AG09319 (cell line): ENCODE measurements at regions not wholly inside any gene's neighbourhood (a gene's known extent, or its start where the extent isn't known, plus 50 kb on each side); places are given as distances from the start of the nearest gene placed in this dataset.

Experiments
- DNase-seq: peaks from one replicate; pipeline ENCODE4 v3.0.0-alpha.2; 2010; ENCODE audit warnings: low read depth; ENCODE audit errors: extremely low read depth
- TF ChIP-seq, protein P1 (sequence below): IDR thresholded peaks from 2 replicates; pipeline ENCODE4 v1.5.1; 2011; ENCODE audit warnings: low read depth, mild to moderate bottlenecking, inconsistent platforms, low read length, moderate library complexity

DNA sequence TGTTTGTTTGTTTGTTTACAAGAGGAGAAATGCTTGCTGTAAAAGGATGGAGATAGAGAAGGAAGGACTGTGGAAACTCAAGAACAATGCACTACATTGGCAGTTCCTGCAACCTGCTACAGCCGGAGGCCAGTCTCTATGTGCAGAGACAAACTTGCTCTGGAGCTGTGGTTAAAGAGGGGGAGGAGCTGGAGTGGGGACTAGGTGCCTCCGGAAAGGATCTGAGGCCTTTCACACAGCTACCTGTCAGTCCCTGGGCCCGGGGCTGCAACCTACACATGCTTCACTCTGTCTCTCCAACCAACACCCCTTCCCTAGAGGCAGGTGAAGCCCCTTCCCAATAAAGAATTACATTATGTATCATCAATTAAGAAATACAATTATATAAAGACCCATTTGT, 1234.0 kb upstream of the ZEB2 start:
- DNase-seq = no peak
- TF ChIP-seq, protein P1, sequence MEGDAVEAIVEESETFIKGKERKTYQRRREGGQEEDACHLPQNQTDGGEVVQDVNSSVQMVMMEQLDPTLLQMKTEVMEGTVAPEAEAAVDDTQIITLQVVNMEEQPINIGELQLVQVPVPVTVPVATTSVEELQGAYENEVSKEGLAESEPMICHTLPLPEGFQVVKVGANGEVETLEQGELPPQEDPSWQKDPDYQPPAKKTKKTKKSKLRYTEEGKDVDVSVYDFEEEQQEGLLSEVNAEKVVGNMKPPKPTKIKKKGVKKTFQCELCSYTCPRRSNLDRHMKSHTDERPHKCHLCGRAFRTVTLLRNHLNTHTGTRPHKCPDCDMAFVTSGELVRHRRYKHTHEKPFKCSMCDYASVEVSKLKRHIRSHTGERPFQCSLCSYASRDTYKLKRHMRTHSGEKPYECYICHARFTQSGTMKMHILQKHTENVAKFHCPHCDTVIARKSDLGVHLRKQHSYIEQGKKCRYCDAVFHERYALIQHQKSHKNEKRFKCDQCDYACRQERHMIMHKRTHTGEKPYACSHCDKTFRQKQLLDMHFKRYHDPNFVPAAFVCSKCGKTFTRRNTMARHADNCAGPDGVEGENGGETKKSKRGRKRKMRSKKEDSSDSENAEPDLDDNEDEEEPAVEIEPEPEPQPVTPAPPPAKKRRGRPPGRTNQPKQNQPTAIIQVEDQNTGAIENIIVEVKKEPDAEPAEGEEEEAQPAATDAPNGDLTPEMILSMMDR = no peak

DNA sequence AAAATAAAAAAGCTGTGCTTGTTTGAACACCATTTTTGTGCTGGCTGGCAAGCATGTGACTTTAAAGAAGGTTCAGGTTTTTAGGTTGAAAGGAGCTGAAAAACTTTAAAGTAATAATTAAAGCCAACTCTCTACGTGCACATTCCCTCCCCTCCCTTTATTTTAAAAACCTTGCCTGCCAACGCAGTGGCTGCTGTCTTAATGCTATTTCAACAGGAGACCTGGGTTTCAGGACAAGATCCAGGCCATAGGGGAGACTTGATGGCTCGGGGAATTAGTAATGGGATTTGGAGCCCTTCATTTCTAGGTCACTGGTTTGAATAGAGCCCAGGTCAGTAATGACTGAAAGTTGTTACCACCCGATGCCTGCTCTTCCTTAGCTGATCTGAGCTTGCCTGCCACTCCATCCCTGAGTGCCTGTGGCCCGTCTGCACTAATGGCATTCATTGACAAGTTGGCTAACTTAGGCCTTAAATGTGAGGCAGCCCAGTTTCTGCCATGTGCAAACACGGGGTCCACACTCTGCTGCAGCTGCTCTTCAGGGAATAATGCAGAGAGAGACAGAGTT, 1233.2 kb upstream of the ZEB2 start:
- no peak for DNase-seq
- TF ChIP-seq, protein P1 = no peak

DNA sequence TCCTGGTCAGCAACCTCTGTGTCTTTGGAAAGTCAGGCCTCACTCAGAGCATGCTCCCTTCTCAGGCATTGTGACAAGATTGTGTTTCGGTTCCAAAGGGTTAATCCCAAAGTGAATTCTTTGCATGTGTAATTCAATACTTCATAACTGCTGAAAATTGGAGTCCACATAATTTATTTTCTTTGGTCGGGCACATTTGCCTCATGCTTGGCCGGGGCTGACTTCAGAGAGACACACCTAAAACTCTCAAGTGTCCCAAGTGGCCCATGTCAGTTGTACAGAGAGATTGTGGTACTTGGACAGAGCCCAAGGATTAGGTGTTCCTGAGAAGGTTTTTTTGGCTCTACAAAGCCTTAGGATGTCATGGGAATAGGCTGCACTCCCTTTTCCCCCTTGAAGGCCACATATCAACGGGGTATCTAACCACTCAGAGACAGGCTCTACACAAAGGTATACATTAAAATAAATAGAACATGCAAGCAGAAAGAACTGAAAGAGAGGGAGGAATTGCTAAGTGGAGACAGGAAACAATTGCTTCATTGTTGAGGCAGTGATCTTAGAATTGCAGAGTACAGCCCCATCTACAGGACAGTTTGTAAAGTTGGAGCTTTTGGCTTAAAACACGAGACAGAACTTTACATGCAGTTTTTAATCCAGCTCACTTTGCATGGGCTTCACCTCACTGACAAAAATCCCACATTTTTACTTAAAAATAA, 1232.3 kb upstream of the ZEB2 start:
- TF ChIP-seq, protein P1 = peak; percentile 72
- peak; percentile 68 for DNase-seq

DNA sequence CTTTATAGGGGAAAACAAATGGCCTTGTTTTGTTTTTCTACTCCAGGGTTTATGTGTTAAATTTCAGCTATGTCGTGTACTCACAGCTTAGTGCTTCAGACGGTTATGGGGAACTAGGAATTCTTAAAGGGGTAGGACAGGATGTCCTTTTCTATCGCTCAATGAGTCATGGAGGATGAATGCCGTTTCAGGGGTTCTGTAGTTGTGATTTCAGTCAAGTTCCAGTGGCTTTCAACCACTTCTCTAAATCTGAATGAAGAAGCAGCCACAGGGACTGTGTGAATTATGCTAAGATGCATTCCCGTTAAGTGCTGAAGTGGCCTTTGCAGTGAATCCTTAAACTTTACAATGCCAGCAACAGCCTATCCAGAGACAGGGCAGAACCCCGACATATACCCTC, 1231.7 kb upstream of the ZEB2 start:
- DNase-seq = no peak
- TF ChIP-seq, protein P1 = no peak

DNA sequence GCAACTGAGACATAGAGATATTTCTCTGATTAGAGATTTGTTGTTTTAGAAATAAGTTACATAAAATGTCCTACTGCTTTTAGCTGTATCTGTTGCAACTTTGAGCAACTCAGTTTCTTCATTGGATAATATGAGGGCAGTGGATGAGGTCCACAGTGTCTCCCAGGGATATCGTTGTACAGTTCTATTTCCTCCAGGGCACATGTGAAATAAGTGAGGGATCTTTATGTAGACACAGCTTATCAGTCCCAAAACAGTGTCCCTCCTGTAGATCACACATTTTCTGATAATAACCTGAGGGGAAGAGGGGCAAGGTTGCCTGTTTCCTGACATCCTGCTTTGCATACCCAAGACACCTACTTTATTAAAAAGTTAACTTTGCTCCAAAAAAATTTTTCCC, 1231.2 kb upstream of the ZEB2 start:
- TF ChIP-seq, protein P1 = no peak
- no peak for DNase-seq

DNA sequence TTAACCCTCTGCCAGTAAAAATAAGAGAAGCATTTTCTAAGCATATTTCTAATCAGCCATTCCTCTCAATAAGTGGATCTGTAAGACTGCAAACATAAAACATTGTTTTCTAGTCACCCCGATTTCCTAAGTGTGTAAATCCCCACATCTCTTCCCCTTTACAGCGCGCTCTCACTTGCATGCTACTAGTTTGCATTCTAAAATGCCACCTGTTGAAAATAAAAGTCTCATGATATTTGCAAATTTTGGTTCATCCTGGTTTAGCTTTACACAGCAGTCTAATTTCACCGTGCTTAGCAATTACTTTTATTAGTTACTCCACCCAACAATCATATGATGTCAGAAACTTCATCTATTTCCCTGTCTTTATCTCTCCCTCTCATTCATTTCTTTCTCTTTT, 1230.7 kb upstream of the ZEB2 start:
- no peak for DNase-seq
- TF ChIP-seq, protein P1 = no peak

DNA sequence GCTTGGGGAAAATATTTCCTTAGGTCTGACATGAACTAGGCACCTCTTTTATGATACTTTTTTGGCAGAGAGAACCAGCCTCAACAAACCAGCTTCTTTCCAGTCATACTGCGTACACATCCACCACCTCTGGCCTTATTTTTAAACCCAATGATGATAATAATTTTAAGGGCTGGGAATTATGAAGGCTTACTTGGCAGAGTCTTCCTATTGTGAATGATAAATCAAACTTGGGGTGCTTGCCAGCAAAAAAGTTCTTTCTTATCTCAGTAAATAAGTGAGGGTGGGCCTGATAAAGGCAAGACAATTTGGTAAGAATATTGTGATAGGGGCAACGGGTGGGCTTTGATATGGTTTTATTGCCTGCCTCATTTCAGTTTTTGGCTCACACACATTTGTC, 1230.2 kb upstream of the ZEB2 start:
- TF ChIP-seq, protein P1 = no peak
- no peak for DNase-seq
